ENCODE measurements at regions not wholly inside any gene's neighbourhood (a gene's known extent, or its start where the extent isn't known, plus 50 kb on each side); places are given as distances from the start of the nearest gene placed in this dataset.

DNA sequence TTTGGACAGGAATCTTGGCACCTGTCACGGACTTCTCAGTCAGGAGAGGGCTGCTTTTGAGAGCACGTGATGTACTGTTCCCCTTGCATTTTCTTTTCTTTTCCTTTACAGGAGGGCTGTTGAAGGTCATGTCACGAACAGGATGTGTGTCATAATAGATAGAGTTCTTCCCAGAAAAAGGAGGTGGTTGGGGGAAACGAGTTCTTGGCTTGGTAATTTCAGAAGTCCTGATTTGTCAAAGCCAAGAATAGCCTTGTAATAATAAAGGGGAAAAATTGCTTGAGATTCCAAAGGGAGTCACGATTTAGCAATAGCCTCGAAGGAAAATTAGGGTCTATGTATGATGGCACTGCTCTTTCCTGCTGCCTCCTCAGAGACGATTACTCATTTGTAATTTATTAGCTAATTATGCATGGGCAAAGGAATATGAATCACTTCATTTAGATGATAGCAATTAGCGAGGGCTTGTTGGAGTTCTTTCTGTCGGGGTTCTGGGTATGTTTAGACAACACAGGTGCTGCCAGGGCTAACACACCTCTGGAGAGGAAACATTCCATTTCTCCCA lies 277.7 kb upstream of the N4BP1 start:
- 44 to 57% methylated on average over 8 to 9 of the region's 9 CpGs for WGBS, 2 donors (ENCODE audit: low coverage in 1 of 2)
- Histone ChIP-seq H3K9me3 (no peaks in the 10 kb centered on the region), H3K27me3 (no peaks in the 10 kb centered on the region), H3K27ac (no peak overlapping the region), H3K4me1 (no peaks in the 10 kb centered on the region), H3K36me3 (no peaks in the 10 kb centered on the region), H3K4me3 (no peak overlapping the region)
- no peak for DNase-seq
- TF ChIP-seq EP300 (IDR thresholded peaks at IDR 0.05; ENCODE audit: low read depth): no peak
- TF ChIP-seq POLR2A (IDR thresholded peaks at IDR 0.05): no peak
- TF ChIP-seq POLR2AphosphoS5 (IDR thresholded peaks at IDR 0.05): no peak
- no peak for TF ChIP-seq CTCF (IDR thresholded peaks at IDR 0.05)
- in situ Hi-C loops (cut with MboI; ENCODE audit: low pct_ligation_motif_present in 1 of 4, low pct_unique_long_range_greater_than_20kb in 1 of 4, low sequenced_read_pairs in 3 of 4) (no loop called here), intact Hi-C loops (cut with DNase I; ENCODE audit: low total_unique reads) (no loop called here)

DNA sequence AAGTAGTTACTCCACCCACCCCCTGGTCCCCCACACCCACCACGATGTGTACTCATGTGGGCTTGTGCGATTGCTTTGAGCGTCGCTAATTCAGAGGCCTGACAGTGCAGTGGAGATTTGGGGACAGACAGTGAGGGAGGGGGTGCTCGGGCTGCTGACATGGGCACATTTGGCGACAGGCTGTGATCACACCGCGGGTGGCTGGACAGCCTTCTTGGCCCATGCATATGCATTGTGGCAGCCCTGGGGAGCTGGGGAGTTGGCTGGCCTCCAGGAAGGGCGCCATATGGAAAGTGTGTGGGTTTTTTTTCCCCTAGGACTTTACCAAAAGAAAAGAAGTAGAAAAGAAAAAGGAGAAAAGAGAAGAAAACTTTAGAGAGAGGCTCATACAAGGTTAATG lies 275.5 kb upstream of the N4BP1 start:
- Histone ChIP-seq H3K9me3 (no peaks in the 10 kb centered on the region), H3K27ac (no peak overlapping the region), H3K4me1 (no peaks in the 10 kb centered on the region), H3K4me3 (no peak overlapping the region), H3K27me3 (no peaks in the 10 kb centered on the region), H3K36me3 (no peaks in the 10 kb centered on the region)
- no peak for TF ChIP-seq POLR2A (IDR thresholded peaks at IDR 0.05)
- no peak for TF ChIP-seq EP300 (IDR thresholded peaks at IDR 0.05; ENCODE audit: low read depth)
- TF ChIP-seq CTCF (IDR thresholded peaks at IDR 0.05): no peak
- no peak for TF ChIP-seq POLR2AphosphoS5 (IDR thresholded peaks at IDR 0.05)
- no peak for DNase-seq
- in situ Hi-C loops (cut with MboI; ENCODE audit: low pct_ligation_motif_present in 1 of 4, low pct_unique_long_range_greater_than_20kb in 1 of 4, low sequenced_read_pairs in 3 of 4): no loop called here
- intact Hi-C loops (cut with DNase I; ENCODE audit: low total_unique reads): no loop called here
- WGBS, 2 donors (ENCODE audit: low coverage in 1 of 2): 59 to 74% methylated on average over 6 to 9 of the region's 9 CpGs

DNA sequence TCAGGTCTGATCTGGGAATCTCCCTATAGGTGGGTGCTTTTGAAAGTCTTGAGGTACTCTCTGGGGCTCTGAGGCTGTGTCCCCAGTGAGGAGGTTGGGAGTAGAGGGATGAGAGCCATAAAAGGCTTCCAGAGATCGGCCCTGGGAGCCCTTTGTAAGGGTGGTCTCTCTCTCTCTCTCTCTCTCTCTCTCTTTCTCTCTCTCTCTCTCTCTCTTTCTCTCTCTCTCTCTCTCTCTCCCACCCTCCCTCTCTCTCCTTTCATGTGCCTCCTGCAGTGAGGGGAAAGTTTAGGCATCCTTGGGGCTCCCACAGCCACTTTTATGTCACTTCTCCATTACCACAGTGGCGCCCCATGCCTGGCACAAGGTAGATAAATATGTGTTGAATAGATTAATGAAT lies 271.3 kb upstream of the N4BP1 start:
- Histone ChIP-seq H3K4me3 (no peak overlapping the region), H3K27ac (no peak overlapping the region), H3K27me3 (no peaks in the 10 kb centered on the region), H3K36me3 (no peaks in the 10 kb centered on the region), H3K9me3 (no peaks in the 10 kb centered on the region), H3K4me1 (no peaks in the 10 kb centered on the region)
- in situ Hi-C loops (cut with MboI; ENCODE audit: low pct_ligation_motif_present in 1 of 4, low pct_unique_long_range_greater_than_20kb in 1 of 4, low sequenced_read_pairs in 3 of 4): no loop called here
- DNase-seq: no peak
- no peak for TF ChIP-seq POLR2AphosphoS5 (IDR thresholded peaks at IDR 0.05)
- no peak for TF ChIP-seq POLR2A (IDR thresholded peaks at IDR 0.05)
- no peak for TF ChIP-seq EP300 (IDR thresholded peaks at IDR 0.05; ENCODE audit: low read depth)
- TF ChIP-seq CTCF (IDR thresholded peaks at IDR 0.05): no peak
- intact Hi-C loops (cut with DNase I; ENCODE audit: low total_unique reads): no loop called here
- 40 to 80% methylated on average over 1 to 2 of the region's 2 CpGs for WGBS, 2 donors (ENCODE audit: low coverage in 1 of 2)

DNA sequence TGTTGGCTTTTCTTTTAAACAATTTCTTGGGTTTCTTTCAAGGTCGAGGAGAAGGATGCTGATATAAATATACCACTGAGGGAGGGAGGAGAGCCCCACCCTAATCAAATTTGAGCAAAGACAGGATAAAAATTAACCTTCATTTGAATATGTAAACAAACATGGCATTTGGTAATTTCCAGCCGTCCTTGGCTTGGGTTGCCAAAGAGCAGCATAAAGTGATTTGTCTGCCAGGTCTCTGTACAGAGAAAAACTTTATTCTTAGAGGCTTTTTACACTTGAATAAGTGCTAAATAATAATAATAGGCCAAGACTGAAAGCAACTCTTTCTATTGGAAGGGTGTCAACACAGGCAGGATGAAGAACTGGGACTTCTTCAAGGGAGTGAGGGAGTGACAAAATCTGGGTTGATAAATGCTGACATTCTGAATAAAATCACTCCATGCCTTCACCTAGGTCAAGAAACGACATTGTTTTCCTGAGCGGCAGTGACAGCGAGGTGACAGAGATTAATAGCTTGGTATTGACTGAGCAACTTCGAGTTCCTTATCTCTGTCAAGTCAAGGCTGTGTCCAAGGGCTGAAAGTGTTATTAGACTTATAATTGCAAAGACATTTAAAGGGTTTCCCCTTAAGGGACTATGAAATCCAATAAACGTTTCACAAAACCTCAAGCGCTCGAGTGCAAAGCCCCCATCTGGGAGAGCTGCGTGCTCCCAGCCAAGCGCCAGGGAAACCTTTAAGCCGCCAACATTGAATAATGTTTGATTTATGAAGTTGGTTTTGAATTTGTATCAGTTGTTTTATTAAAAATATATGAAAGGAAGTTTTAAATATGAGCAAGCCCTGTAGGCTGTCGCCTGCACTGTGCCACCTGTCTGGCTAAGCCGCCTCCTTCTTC lies 269.5 kb upstream of the N4BP1 start:
- DNase-seq: no peak
- H3K4me3 ChIP-seq: no peak overlapping the region
- intact Hi-C loops (cut with DNase I; ENCODE audit: low total_unique reads): no loop called here
- H3K9me3 ChIP-seq: no peaks in the 10 kb centered on the region
- no peaks in the 10 kb centered on the region for H3K36me3 ChIP-seq
- H3K27ac ChIP-seq: no peak overlapping the region
- TF ChIP-seq POLR2A (IDR thresholded peaks at IDR 0.05): no peak
- TF ChIP-seq EP300 (IDR thresholded peaks at IDR 0.05; ENCODE audit: low read depth): no peak
- TF ChIP-seq POLR2AphosphoS5 (IDR thresholded peaks at IDR 0.05): no peak
- TF ChIP-seq CTCF (IDR thresholded peaks at IDR 0.05): no peak
- in situ Hi-C loops (cut with MboI; ENCODE audit: low pct_ligation_motif_present in 1 of 4, low pct_unique_long_range_greater_than_20kb in 1 of 4, low sequenced_read_pairs in 3 of 4): no loop called here
- H3K27me3 ChIP-seq: no peaks in the 10 kb centered on the region
- 33 to 52% methylated on average over 7 to 14 of the region's 14 CpGs for WGBS, 2 donors (ENCODE audit: low coverage in 1 of 2)
- no peaks in the 10 kb centered on the region for H3K4me1 ChIP-seq
